ENCODE measurements at regions not wholly inside any gene's neighbourhood (a gene's known extent, or its start where the extent isn't known, plus 50 kb on each side); places are given as distances from the start of the nearest gene placed in this dataset.

GRCh38 chr20:10962937-10963336, 289.1 kb upstream of the JAG1 start:
- intact Hi-C loops (cut with DNase I, micrococcal nuclease): no loop called here
- ChIA-PET POLR2A (no interaction called here), CTCF (no interaction called here)
- H3K27me3 ChIP-seq (ENCODE audit: control insufficient read depth in 1 of 2, insufficient read depth in 2 of 2, low read length in 2 of 2): no peaks in the 10 kb centered on the region
- TF ChIP-seq CTCF (IDR thresholded peaks at IDR 0.05): no peak
- H3K27ac ChIP-seq (ENCODE audit: low read depth in 1 of 2, low read length in 2 of 2): no peak overlapping the region
- H3K36me3 ChIP-seq (ENCODE audit: insufficient read depth, low read length): no peaks in the 10 kb centered on the region
- no peaks in the 10 kb centered on the region for H3K4me1 Mint-ChIP-seq (ENCODE audit: low read depth)
- no peak overlapping the region for H3K27ac Mint-ChIP-seq
- H3K4me3 ChIP-seq (ENCODE audit: low read length): no peak overlapping the region
- no peaks in the 10 kb centered on the region for H3K27me3 Mint-ChIP-seq
- H3K9me3 Mint-ChIP-seq: peaks cover 4% of the 10 kb centered on the region
- no peak overlapping the region for H3K4me3 Mint-ChIP-seq
- no peaks in the 10 kb centered on the region for H3K4me1 ChIP-seq (ENCODE audit: insufficient read depth, low read length)
- no peaks in the 10 kb centered on the region for H3K36me3 Mint-ChIP-seq (ENCODE audit: low read depth)
- DNase-seq: no peak
- ATAC-seq (ENCODE audit: poor library complexity): no peak
- H3K9me3 ChIP-seq (ENCODE audit: control insufficient read depth in 1 of 2, insufficient read depth in 1 of 2, low read length in 2 of 2): no peaks in the 10 kb centered on the region

- no peaks in the 10 kb centered on the region for H3K4me1 ChIP-seq (ENCODE audit: insufficient read depth, low read length)
- Mint-ChIP-seq H3K4me3 (no peak overlapping the region), H3K9me3 (peaks cover 4% of the 10 kb centered on the region), H3K27ac (no peak overlapping the region), H3K27me3 (no peaks in the 10 kb centered on the region), H3K36me3 (ENCODE audit: low read depth) (no peaks in the 10 kb centered on the region), H3K4me1 (ENCODE audit: low read depth) (no peaks in the 10 kb centered on the region)
- no peak overlapping the region for H3K27ac ChIP-seq (ENCODE audit: low read depth in 1 of 2, low read length in 2 of 2)
- ChIA-PET POLR2A (no interaction called here), CTCF (no interaction called here)
- H3K4me3 ChIP-seq (ENCODE audit: low read length): no peak overlapping the region
- DNase-seq (no peak), ATAC-seq (ENCODE audit: poor library complexity) (no peak)
- no peaks in the 10 kb centered on the region for H3K27me3 ChIP-seq (ENCODE audit: control insufficient read depth in 1 of 2, insufficient read depth in 2 of 2, low read length in 2 of 2)
- no peaks in the 10 kb centered on the region for H3K36me3 ChIP-seq (ENCODE audit: insufficient read depth, low read length)
- intact Hi-C loops (cut with DNase I, micrococcal nuclease): no loop called here
- TF ChIP-seq CTCF (IDR thresholded peaks at IDR 0.05): no peak
- H3K9me3 ChIP-seq (ENCODE audit: control insufficient read depth in 1 of 2, insufficient read depth in 1 of 2, low read length in 2 of 2): no peaks in the 10 kb centered on the region
These were observed 290.0 kb upstream of the JAG1 start for GRCh38 chr20:10963717-10964266.

GRCh38 chr20:10965936-10966470, 292.2 kb upstream of the JAG1 start:
- DNase-seq (no peak), ATAC-seq (ENCODE audit: poor library complexity) (no peak)
- Histone ChIP-seq H3K27ac (ENCODE audit: low read depth in 1 of 2, low read length in 2 of 2) (no peak overlapping the region), H3K27me3 (ENCODE audit: control insufficient read depth in 1 of 2, insufficient read depth in 2 of 2, low read length in 2 of 2) (no peaks in the 10 kb centered on the region), H3K4me1 (ENCODE audit: insufficient read depth, low read length) (no peaks in the 10 kb centered on the region), H3K36me3 (ENCODE audit: insufficient read depth, low read length) (no peaks in the 10 kb centered on the region), H3K4me3 (ENCODE audit: low read length) (no peak overlapping the region), H3K9me3 (ENCODE audit: control insufficient read depth in 1 of 2, insufficient read depth in 1 of 2, low read length in 2 of 2) (no peaks in the 10 kb centered on the region)
- no peaks in the 10 kb centered on the region for H3K36me3 Mint-ChIP-seq (ENCODE audit: low read depth)
- no peaks in the 10 kb centered on the region for H3K4me1 Mint-ChIP-seq (ENCODE audit: low read depth)
- ChIA-PET POLR2A (no interaction called here), CTCF (no interaction called here)
- H3K27ac Mint-ChIP-seq: no peak overlapping the region
- H3K27me3 Mint-ChIP-seq: no peaks in the 10 kb centered on the region
- intact Hi-C loops (cut with DNase I, micrococcal nuclease): no loop called here
- H3K9me3 Mint-ChIP-seq: peaks cover 4% of the 10 kb centered on the region
- H3K4me3 Mint-ChIP-seq: no peak overlapping the region
- TF ChIP-seq CTCF (IDR thresholded peaks at IDR 0.05): no peak

Data from CD4-positive, alpha-beta T cell (primary cell).